Peyer's patch (tissue), 4 donors: ENCODE measurements at regions not wholly inside any gene's neighbourhood (a gene's known extent, or its start where the extent isn't known, plus 50 kb on each side); places are given as distances from the start of the nearest gene placed in this dataset.

Experiments used
- DNase-seq, 3 donors: peaks; one replicate each; pipeline ENCODE4 v3.0.0-alpha.2; 2017 to 2019
- H3K27ac ChIP-seq, 4 donors: fragments of 200-600 bp; sonication (generic); one replicate each; pipeline ENCODE4 v1.5.1; 2016 to 2019
- H3K27me3 ChIP-seq, 2 donors: fragments of 200-600 bp; sonication (generic); one replicate each; pipeline ENCODE4 v1.5.1; 2019
- H3K36me3 ChIP-seq, 3 donors: fragments of 200-600 bp; sonication (generic); one replicate each; pipeline ENCODE4 v1.5.1; 2016 to 2019
- H3K4me1 ChIP-seq, 4 donors: fragments of 200-600 bp; sonication (generic); one replicate each; pipeline ENCODE4 v1.5.1; 2016 to 2019
- H3K4me3 ChIP-seq, 4 donors: fragments of 200-600 bp; sonication (generic); 1 replicate in 3 of 4; 2 replicates in 1 of 4; pipeline ENCODE4 v1.5.1; 2016 to 2019; ENCODE audit warnings: mild to moderate bottlenecking in 1 of 4
- H3K9me3 ChIP-seq, 4 donors: fragments of 200-600 bp; sonication (generic); one replicate each; pipeline ENCODE4 v1.5.1; 2016 to 2019; ENCODE audit warnings: mild to moderate bottlenecking in 1 of 4
- CTCF ChIP-seq, 6 experiments: fragments of 450-650 bp in 4 of 6; fragments of 200-600 bp in 2 of 6; sonication (generic) in 1 of 6; IDR thresholded peaks; one replicate each; pipeline ENCODE4 v1.5.1; 2017 to 2019; ENCODE audit warnings: antibody characterized with exemption in 6 of 6, mild to moderate bottlenecking in 3 of 6, moderate library complexity in 1 of 6
- POLR2A ChIP-seq, 2 donors: fragments of 450-650 bp; IDR thresholded peaks; one replicate each; pipeline ENCODE4 v1.5.1; 2017; ENCODE audit warnings: antibody characterized with exemption in 2 of 2, mild to moderate bottlenecking in 2 of 2, moderate library complexity in 2 of 2

GRCh38 chr16:51759999-51760398 is 608.9 kb upstream of the SALL1 start:
- no peak for TF ChIP-seq POLR2A (IDR thresholded peaks at IDR 0.05)
- no peak for TF ChIP-seq CTCF (IDR thresholded peaks at IDR 0.05)
- H3K4me1 ChIP-seq = no peaks in the 10 kb centered on the region
- no peak overlapping the region for H3K27ac ChIP-seq
- no peaks in the 10 kb centered on the region for H3K36me3 ChIP-seq
- no peaks in the 10 kb centered on the region for H3K27me3 ChIP-seq
- H3K4me3 ChIP-seq = no peak overlapping the region
- no peak for DNase-seq
- no peaks in the 10 kb centered on the region for H3K9me3 ChIP-seq

GRCh38 chr16:51759329-51759728 is 608.3 kb upstream of the SALL1 start:
- Histone ChIP-seq H3K27ac (no peak overlapping the region), H3K36me3 (no peaks in the 10 kb centered on the region), H3K27me3 (no peaks in the 10 kb centered on the region), H3K4me1 (no peaks in the 10 kb centered on the region), H3K4me3 (no peak overlapping the region), H3K9me3 (no peaks in the 10 kb centered on the region)
- TF ChIP-seq CTCF (IDR thresholded peaks at IDR 0.05) (no peak), POLR2A (IDR thresholded peaks at IDR 0.05) (no peak)
- DNase-seq = no peak

GRCh38 chr16:51757921-51758479 is 606.9 kb upstream of the SALL1 start:
- Histone ChIP-seq H3K27ac (no peak overlapping the region), H3K27me3 (no peaks in the 10 kb centered on the region), H3K4me3 (no peak overlapping the region), H3K9me3 (no peaks in the 10 kb centered on the region), H3K36me3 (no peaks in the 10 kb centered on the region), H3K4me1 (no peaks in the 10 kb centered on the region)
- DNase-seq = no peak
- TF ChIP-seq CTCF (IDR thresholded peaks at IDR 0.05) (no peak), POLR2A (IDR thresholded peaks at IDR 0.05) (no peak)

- H3K4me1 ChIP-seq = no peaks in the 10 kb centered on the region
- no peaks in the 10 kb centered on the region for H3K9me3 ChIP-seq
- no peaks in the 10 kb centered on the region for H3K27me3 ChIP-seq
- H3K27ac ChIP-seq = no peak overlapping the region
- no peak for DNase-seq
- no peaks in the 10 kb centered on the region for H3K36me3 ChIP-seq
- TF ChIP-seq CTCF (IDR thresholded peaks at IDR 0.05) (no peak), POLR2A (IDR thresholded peaks at IDR 0.05) (no peak)
- no peak overlapping the region for H3K4me3 ChIP-seq
These were observed 606.4 kb upstream of the SALL1 start for GRCh38 chr16:51757505-51757904.

GRCh38 chr16:51757124-51757470 is 606.0 kb upstream of the SALL1 start:
- Histone ChIP-seq H3K4me1 (no peaks in the 10 kb centered on the region), H3K4me3 (no peak overlapping the region), H3K27ac (no peak overlapping the region), H3K27me3 (no peaks in the 10 kb centered on the region), H3K9me3 (no peaks in the 10 kb centered on the region), H3K36me3 (no peaks in the 10 kb centered on the region)
- TF ChIP-seq CTCF (IDR thresholded peaks at IDR 0.05) (no peak), POLR2A (IDR thresholded peaks at IDR 0.05) (no peak)
- no peak for DNase-seq
